ENCODE measurements at regions not wholly inside any gene's neighbourhood (a gene's known extent, or its start where the extent isn't known, plus 50 kb on each side); places are given as distances from the start of the nearest gene placed in this dataset.

DNA sequence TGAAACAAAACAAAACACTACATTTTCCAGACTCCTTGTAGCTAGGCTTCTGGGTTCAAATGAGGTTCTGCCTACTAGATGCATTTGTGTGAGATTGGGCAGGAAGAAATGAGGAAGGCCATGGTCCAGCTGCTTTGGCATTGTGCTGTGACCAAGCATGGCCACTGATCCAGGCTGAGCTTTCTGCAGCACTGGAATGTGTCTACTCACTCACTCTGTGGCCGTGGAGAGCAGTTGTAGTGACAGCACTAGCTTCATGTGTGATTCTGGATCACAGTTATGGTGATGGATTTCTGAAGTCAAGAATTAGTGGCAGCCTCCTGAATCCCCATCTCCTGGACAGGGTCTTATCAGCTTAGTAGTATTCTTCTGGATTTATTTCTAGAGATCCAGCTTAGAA is 358.9 kb downstream of the GPAT3 start:
- no peak for DNase-seq

DNA sequence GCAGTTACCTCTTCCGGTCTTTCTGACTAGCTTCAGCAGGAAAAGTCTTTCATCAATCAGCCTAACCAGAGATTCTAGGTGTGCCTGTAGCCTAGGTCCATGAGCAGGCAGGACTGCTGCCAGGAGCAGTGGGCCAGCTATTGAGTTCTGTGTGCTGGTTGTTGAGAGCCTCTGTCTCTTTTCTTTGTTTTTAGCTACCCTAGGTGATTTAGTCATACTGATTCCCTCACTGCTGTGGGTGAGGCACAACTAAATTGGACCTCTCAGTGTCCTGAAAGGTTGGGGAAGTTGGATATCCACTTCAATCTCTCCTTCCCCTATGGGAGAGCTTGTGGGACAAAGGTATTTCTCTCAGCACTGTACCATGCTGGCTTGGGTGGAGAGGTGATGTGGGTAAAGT is 354.9 kb downstream of the GPAT3 start:
- DNase-seq = no peak

DNA sequence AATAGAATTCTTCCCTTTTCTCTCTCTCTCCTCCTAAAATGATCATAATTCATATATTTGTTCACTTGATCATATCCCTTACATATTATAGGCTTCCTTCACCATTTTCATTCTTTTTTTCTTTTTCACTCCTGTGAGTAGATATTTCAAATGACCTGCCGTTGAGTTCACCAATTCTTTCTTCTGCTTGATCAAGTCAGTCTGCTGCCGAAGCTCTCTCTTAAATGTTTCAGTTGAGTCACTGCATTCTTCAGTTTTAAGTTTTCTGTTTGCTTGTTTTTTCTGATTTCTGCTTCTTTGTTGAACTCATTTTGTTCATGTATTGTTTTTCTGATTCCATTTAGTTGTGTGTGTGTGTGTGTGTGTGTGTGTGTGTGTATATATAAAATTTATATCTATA is 354.3 kb downstream of the GPAT3 start:
- no peak for DNase-seq

DNA sequence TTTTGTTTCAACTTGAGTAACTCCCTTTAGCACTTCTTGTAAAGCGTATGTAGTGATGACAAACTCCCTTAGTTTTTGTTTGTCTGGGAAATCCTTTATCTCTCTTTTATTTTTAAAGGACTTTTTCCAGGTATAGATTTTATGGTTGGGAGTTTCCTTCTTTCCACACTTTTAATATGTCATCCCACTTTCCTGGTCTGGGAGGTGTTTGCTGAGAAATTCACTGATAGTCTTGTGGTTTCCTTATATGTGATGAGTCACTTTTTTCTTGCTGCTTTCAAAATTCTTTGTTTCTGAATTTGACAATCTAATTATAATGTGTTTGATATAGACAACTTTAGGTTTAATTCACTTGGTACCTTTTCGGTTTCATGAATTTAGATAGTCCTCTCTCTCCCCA is 353.9 kb downstream of the GPAT3 start:
- no peak for DNase-seq

DNA sequence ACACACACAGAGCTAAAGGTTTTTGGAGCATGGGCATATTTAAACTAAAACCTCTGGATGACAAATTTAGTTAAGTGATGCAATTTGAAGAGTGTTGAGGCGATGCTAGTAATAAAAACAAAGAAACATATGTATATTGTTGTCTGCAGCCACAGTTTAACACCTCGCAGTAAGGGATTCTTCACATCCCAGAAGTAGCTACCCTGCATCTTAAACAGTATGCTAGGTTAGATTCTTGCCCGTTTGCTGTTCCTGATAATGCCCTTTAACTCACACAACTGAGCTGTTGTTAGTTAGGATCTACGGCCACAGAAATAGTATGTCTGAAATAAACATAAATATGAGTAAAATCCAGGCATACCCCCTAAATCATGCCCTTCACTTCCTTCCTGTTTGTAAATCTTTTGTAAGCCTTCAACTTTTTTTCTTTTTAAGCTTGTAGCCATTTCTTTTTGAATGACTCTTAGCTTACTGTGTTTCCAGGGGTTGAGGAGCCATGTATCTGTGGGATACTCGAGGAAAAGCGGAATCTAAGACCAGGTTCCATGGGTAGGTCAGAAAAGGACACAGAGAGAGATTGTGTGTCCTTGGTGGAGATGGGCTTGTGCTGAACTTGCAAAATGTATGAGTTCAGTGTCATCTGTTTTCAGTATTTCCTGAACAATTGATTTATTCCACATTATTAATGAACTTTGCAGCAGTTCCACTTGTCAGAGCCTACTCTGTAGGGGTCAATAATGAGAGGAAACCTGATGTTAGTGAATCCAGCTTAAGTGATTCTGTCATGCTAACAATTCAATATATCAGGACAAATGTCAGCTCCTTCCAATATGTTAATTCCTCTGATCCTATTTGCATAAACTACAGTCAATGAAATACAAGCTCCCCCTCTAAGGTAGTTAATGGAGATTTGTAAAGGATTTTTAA is 349.6 kb downstream of the GPAT3 start:
- DNase-seq = no peak

DNA sequence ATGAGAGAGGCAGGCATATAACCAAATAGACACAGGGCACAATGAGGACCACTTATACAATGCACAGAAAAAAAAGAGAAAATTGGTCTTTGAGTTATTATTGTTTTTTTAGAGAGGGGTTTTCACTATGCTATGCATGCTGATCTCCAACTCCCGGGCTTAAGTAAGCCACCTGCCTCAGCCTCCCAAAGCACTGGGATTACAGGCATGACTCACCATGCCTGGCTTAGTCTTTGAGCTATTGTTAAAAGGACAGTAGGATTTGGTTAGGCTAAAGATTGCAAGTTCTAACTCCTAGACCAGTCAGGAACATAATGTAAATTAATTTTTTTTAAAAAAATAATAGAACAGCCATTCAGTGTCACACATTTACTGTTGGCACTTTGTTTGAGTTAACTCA is 340.1 kb downstream of the GPAT3 start:
- no peak for DNase-seq

DNA sequence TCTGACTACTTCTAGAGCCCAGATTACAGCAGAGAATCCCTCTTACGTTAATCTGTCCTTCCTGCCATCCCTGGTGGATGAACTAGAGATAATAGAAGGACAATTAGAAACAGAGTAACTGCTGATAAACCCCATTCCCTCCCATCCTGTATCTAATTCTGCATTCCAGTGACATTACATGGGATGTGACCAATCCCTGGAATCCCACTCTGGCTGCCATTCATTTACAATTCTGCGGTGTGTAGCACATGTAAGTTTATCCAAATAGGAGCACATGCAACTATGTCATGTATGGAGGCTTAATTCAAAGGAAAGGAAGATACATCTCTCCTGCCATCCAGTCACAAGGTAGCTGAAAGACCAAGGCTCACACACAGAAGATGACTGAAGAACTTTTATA is 339.5 kb downstream of the GPAT3 start:
- DNase-seq = no peak

DNA sequence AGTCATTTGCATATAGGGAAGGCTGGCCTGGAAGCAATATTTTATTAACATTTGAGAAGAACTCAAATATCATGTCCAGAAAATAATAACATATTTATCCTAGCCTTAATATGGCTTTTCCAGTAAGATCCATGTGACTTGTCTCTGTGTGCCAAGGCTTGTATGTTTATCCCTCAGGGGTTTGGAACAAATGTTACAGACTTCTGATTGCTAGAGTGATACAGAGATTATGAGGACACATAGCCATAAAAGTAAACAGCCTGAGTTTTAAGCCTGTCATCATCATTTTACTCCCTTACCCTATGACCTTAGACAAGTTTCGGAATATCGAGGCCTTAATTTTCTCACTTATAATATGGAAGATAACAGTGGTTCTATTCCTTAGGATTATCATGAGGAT is 338.1 kb downstream of the GPAT3 start:
- DNase-seq = no peak

DNA sequence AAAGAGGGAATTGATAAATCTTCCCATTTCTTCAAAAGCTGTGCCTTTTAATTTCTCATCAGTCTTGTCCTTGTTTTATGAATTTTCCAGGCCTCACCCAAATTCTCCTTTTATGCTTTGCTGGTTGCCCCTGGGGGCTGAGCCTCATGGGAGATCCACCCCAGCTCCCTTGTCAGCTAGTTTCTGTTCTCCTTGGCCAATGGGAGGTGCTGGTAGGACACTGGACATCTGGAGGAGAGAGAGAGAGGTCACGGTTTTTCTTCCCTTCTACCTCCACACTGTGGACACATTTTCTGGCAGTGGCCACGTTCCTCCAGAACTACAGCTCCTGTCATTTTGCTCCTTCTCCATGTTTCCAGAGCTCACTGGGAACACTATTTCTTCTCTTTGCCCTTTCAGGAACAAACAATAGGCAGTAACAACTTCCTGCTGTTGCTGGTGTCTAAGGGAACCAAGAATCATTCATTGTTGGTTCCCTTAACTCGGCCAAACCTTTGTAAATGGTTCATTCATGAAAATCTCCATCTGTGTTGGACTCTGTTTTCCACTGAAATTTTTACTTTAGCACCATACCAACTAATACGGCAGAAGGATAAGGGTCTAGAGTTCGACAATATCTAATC is 334.5 kb downstream of the GPAT3 start:
- DNase-seq = no peak

DNA sequence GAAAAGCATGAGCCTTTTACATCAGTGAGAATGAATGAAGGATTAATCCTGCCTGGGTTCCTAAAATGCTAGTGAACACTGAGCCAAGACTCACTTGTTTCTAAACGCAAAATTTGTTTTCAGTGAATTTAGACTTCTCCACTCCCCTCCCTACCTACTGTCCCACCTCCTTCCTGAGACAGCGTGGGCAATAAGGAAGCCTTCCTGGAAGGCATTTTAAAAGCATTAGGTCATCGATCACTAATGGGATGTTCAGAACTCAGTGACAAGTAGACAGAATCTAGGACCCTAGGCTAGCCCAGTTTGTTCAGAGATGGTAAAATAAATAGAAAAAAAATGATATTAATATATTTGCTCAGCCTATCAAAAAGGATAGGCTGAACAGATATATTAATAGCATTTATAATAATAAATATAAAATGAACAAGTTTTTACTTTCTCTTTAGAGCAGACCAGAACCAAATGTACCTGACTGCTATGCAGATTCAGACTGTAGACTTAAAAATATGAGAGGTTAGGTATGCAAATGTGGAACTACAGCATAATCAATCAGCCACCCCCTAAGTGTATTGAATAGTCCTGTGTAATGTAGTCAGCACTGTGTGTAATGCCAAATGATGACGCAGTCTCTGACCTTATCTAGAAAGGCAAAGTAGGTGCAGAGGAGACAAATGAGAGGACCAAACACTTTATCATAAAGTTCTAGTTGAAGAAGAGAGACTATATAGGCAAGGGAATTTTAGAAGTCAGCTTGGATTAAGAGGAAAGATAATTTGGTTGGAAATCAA is 331.1 kb downstream of the GPAT3 start:
- no peak for DNase-seq

DNA sequence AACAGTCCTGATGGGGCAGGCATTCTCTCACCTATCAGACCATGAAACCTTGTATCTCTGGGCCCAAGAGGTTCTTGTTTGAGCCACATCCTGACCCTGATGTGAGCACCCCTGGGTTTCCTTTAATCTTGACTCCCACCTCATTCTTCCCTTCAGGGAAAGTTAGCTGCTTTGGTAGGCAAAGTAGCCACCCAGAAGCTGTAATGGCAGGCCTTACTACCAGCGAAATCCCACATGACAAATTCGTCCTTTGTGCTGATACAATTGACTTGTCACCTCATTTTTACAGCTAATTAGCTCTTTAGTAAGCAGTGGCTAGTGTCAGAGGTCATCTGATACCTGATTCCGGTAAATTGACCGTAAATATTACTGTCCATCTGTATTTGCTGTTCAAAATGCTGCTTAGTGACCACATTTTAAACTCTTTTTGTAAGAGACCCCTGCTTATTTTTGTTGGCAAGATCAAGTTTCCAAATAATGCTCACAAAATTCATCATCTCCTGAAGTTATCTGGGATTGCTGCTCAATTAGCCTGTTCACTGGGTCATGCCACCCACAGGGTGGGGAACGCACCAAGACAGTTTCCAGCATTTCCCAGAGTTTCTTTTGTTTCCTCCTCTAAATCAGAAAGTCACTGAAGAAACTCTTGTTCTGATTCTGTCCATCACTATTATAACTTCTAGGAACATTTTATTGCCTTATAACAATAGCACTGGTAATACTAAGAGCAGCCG is 329.7 kb downstream of the GPAT3 start:
- DNase-seq = no peak

DNA sequence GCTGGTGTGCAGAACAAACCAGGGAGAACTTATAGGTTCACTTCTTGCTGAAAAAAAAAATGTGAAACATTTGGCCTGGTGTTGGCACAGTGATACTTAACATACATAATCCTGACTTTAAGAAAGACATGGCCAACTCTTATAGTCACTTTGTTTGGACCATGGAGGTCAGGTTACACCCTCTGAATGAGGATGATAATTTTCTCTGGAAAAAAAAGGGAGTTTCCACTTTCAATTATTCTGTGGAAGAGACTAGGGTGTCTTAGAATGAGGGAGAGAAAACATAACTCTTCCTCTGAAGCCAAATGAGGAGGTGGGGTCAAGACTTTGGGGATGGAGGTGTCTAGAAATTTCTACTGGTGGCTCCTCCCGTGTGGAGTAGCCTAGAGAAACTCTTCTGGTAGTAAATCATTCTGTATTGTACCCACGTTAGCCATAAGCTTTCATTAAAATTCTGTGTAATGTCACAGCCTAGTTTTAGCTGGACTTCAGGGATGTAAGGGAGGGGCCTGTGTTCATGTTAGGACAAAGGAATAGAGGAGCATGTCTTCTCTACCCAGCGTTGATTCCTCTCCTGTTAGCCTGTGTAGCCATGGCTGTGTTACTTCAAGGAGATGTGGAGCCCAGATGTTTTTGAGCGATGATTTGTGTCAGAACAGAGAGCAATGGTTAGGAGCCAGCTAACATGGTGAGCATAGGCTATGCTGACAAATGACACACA is 328.3 kb downstream of the GPAT3 start:
- no peak for DNase-seq

DNA sequence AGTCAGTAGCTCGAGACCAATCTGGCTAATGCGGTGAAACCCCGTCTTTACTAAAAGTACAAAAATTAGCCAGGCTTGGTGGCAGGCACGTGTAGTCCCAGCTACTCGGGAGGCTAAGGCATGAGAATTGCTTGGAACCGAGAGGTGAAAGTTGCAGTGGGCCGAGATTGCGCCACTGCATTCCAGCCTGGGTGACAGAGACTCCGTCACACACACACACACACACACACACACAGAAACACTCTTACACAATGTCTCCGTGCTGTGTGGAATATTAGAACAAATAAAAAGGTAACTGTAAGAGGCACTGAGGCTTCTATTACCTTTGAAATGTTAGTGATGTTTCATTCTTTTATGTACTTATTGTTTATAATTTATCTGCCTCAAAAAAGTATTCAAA is 326.6 kb downstream of the GPAT3 start:
- DNase-seq = no peak

DNA sequence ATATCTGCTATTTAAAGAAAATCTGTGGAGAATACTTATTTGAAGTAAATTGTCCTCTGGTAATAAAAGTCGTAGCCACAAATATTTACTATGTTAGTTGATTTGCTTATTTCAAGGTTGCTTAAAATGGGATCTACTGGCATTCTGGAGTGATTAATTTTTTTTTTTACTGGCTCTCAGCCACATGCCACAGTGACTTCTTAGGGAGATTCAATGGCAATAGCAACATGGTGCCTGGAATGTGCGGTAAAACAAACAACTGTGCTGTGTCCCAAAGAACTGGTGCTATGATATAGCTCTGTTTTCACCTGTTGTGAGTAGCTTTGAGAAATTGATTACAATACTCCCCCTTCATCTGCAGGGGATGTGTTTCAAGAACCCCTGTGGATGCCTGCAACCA is 324.3 kb downstream of the GPAT3 start:
- DNase-seq = no peak

DNA sequence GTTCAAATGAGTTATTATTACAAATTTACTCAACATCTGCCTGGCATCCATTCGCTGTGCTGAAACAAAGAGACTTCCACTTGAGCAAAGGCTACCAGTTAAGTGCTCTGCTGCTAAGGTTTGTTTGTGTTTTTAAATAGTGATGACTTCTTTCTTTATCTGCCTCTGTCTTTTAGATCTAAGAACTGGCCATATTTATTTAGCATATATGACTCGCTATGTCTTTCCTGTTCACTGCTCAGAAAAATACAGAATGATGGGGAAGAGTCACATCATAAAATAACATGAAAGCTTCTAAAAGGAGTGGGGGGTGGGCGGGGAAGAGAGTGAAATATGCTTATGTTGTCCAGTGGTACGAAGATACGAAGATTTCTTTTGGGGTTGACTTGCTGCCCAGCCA is 322.2 kb downstream of the GPAT3 start:
- DNase-seq = no peak

DNA sequence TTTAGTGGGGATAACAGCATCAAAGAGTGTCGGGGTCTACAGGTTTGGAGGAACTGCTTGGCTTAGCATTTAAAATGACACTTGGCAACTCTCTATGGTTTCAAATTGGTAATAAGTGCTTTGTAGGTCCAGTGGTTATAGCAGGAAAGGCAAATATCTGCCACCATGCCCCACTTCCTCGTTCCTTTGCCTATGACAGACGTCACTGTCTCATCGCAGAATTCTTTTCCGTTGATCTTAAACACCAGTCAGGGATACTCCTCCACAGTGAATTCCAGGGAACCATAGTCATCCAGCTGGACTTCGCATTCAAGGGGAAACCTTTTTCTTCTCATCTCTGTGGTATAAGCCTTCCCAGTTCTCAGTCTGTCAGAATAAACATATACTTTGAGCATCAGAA is 319.1 kb downstream of the GPAT3 start:
- no peak for DNase-seq

DNA sequence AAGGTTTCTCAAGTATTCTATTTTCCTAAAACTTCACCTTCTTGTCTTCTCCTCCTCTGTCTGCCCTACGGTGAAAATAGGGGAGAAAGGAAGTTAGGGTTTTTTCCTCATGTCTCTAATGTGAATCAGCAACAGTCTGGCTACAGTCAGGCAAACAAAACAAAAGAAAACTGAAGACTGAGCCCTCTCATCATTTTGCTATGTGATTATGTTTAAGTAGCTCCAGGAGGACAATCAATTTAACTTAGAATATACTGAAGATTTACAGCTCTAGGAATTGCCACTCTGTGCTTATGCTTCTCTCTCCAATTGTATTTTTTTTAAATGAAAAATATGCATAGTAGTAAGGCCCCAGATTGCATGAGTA is 316.2 kb downstream of the GPAT3 start:
- no peak for DNase-seq

DNA sequence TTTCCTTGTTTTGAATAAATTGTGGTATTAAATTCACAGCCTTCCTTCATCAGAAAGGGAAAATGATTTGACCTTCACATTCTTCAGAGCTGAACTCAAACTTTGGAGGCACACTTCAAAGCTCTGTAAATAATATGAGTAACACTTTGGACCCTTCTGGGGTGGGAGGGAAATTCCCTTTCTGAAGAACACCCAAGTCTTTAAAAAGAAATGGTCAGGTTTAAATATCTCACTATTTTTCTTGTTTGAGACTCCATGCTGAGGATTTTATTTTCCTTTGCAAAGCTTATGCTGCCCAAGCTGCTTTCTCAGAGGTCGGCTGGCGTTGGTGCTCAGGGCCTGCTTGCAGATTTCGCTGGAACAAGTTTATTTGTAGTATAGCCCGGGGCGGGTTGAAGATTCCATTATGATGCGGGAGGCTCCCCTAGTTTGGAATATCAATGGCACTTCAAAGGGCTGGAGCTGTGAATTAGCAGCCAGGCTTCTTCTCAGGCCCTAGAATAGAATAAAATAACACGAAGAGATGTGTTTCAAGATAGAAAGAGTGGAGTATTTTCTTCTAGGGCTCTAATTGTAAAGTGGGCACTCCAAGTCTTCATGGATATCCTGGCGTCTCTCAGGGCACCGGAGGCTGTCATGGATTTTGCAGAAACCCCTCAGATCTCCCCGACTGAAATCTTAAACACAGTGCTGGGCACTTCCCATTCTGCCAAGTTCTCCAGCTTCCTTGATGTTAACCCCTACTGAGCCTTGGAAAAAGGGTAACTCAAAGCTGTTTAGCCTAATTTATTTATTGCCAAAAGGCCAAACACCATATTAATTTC is 315.6 kb downstream of the GPAT3 start:
- no peak for DNase-seq

DNA sequence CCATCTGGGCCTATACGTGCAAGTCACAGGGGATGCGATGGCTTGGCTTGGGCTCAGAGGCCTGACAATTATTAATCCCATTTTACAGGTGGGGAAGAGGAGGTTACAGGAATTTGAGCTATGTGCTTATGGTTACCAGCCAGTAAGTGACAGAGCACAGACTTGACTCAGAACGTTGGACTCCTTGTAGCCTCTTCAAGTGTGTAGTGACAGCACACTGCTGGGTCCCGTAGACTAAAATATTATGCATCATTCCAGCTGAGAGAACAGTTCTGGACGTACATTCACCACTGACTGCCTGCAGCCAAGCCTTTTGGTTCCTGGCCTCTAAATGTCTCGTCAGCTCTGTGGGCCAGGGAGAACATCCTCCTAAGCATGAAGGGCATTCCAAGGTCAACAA is 314.5 kb downstream of the GPAT3 start:
- no peak for DNase-seq

DNA sequence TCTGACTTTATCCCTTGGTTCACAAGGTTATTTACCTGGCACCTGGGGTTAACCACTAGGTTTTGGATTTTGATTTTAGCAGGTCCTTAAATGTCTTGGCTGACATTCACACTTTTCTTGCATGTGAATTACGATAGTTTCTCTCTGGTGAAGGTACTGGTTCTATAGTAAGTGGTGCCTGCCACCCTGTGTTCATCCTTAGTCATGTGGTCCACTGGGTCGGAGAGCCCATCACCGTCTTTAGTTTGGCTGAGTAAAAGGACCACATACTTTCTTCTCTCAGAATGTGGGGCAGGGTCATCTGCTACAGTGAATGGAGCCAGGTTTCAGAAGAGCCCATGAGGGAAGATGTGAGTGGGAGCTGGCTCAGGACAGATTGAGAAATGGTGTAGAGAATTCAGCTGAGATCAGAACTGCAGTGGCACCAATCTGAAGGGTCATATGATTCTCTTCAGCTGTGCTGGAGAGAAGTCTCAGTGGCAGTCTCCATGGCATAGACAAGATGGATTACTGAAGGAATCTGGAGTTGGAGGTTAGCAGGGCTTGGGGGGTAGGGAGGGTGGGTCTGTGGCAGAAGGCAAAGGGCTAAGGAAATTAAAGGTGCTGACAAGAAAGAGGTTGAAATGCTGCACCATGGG is 310.4 kb downstream of the GPAT3 start:
- no peak for DNase-seq

DNA sequence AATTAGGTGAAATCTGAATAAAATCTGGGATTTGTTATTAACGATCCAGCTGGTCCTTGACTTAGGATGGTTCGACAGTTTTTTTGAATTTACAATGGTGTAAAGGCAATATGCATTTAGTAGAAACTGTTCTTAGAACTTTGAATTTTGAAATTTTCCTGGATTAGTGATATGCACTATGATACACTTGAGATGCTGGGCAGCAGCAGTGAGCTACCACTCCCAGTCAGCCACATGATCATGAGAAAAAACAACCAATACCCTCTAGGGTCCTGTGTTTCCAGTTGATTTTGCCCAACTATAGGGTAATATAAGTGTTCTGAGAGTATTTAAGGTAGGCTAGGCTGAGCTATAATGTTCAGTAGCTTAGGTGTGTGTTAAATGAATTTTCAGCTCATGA is 303.7 kb downstream of the GPAT3 start:
- DNase-seq = no peak
